RWPE2 (cell line): ENCODE measurements at regions not wholly inside any gene's neighbourhood (a gene's known extent, or its start where the extent isn't known, plus 50 kb on each side); places are given as distances from the start of the nearest gene placed in this dataset.

Experiments
- ATAC-seq: fragments of 200-7000 bp; cut with Tn5 transposase; 3 replicates; pipeline ENCODE4 v1.9.1; 2021; ENCODE audit warnings: low read depth
- DNase-seq: peaks from one replicate; pipeline ENCODE4 v3.0.0-alpha.2; 2020; ENCODE audit warnings: low spot score
- H3K27ac ChIP-seq: fragments of 450-650 bp; 2 replicates; pipeline ENCODE4 v1.5.1; 2017; ENCODE audit warnings: mild to moderate bottlenecking; ENCODE audit not compliant: poor library complexity, severe bottlenecking
- H3K27me3 ChIP-seq: fragments of 250-450 bp; sonication (Bioruptor Pico); 2 replicates; pipeline ENCODE4 v1.5.1; 2021; ENCODE audit warnings: mild to moderate bottlenecking, moderate library complexity; ENCODE audit not compliant: insufficient read depth, poor library complexity, severe bottlenecking
- H3K36me3 ChIP-seq: fragments of 250-450 bp; sonication (Bioruptor Pico); 2 replicates; pipeline ENCODE4 v1.5.1; 2020; ENCODE audit warnings: low read depth, mild to moderate bottlenecking, moderate library complexity
- H3K4me1 ChIP-seq: fragments of 250-450 bp; sonication (Bioruptor Pico); 2 replicates; pipeline ENCODE4 v1.5.1; 2021; ENCODE audit warnings: mild to moderate bottlenecking, moderate library complexity; ENCODE audit not compliant: insufficient read depth, poor library complexity, severe bottlenecking
- H3K4me3 ChIP-seq: fragments of 250-450 bp; sonication (Bioruptor Pico); 2 replicates; pipeline ENCODE4 v1.5.1; 2021; ENCODE audit warnings: mild to moderate bottlenecking, moderate library complexity; ENCODE audit not compliant: severe bottlenecking
- H3K9me3 ChIP-seq: fragments of 250-450 bp; sonication (Bioruptor Pico); 2 replicates; pipeline ENCODE4 v1.5.1; 2021; ENCODE audit warnings: mild to moderate bottlenecking, moderate library complexity; ENCODE audit not compliant: severe bottlenecking
- TF ChIP-seq, protein P1 (sequence below): fragments of 450-650 bp; IDR thresholded peaks from one replicate; pipeline ENCODE4 v1.5.1; 2017; ENCODE audit warnings: mild to moderate bottlenecking, moderate library complexity; ENCODE audit not compliant: poor library complexity, severe bottlenecking

DNA sequence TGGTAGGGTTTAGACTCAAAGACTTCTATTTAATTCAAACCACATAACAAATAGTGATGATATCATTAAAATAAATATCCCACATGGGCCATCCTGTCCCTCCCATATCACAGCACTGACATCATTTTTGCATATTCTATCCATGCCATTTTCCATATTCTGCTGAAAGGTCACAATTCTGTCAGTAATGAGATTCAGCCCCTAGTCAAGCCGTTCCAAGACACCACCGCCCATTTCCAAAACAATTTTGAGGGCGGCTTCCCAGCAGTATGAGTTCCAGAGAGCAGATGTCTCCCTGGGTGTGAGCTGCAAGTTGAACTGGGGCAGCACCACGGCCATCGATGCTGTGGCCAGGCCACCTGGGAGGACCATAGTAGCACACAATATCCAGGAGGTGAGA is 65.1 kb upstream of the PLEKHG1 start:
- Histone ChIP-seq H3K4me3 (no peak overlapping the region), H3K27me3 (no peaks in the 10 kb centered on the region), H3K4me1 (no peaks in the 10 kb centered on the region), H3K27ac (no peak overlapping the region), H3K9me3 (no peaks in the 10 kb centered on the region), H3K36me3 (no peaks in the 10 kb centered on the region)
- ATAC-seq (no peak), DNase-seq (no peak)
- TF ChIP-seq, protein P1, sequence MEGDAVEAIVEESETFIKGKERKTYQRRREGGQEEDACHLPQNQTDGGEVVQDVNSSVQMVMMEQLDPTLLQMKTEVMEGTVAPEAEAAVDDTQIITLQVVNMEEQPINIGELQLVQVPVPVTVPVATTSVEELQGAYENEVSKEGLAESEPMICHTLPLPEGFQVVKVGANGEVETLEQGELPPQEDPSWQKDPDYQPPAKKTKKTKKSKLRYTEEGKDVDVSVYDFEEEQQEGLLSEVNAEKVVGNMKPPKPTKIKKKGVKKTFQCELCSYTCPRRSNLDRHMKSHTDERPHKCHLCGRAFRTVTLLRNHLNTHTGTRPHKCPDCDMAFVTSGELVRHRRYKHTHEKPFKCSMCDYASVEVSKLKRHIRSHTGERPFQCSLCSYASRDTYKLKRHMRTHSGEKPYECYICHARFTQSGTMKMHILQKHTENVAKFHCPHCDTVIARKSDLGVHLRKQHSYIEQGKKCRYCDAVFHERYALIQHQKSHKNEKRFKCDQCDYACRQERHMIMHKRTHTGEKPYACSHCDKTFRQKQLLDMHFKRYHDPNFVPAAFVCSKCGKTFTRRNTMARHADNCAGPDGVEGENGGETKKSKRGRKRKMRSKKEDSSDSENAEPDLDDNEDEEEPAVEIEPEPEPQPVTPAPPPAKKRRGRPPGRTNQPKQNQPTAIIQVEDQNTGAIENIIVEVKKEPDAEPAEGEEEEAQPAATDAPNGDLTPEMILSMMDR = no peak

DNA sequence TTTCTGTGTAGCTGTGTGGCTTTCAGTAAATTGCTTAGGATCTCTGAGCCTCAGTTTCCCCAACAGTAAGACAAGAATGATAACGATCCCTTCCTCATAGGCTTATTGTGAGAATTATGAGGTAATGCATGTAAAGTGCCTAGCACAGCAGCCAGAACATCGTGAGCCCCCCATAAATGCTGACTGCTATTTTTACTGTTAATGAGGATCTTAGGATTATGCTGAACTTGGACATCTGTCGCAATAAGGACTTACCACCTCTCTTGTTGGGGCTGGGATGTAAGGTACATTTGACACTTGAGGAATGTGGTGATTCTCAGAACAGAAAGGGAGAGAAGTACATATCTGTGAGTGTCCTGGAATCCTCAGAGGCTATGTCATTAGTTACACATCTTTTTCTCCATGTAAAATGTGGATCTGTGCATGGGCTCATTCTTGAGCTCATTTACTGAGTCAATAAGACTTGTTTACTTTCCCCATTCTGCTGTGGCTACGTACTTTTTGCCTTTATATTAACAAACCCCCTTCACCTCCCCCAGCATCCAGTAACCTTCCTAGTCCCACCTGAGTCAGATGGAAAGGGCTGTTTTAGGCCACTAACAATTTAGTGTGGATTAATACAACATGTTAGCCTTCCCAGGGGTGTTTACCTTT is 64.4 kb upstream of the PLEKHG1 start:
- Histone ChIP-seq H3K27ac (no peak overlapping the region), H3K4me1 (no peaks in the 10 kb centered on the region), H3K27me3 (no peaks in the 10 kb centered on the region), H3K9me3 (no peaks in the 10 kb centered on the region), H3K36me3 (no peaks in the 10 kb centered on the region), H3K4me3 (no peak overlapping the region)
- ATAC-seq (no peak), DNase-seq (no peak)
- TF ChIP-seq, protein P1 = no peak

DNA sequence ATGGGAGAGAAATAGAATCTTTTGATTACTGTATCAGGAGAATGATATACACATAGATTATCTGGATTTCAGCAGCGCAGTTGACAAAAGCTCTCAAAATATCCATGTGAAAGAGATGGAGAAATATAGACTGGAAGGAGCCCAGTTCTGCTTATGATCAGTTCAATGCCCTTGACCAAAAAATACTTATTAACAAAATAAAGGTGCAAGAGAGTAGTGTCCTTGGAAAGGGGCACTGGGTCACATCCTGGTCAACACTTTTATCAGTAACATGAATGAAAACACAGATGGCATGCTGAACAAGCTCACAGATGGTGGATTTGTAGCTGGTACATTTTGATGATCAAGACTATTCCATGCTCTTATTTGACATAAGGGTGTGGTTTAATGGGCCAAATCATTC is 63.9 kb upstream of the PLEKHG1 start:
- Histone ChIP-seq H3K4me1 (no peaks in the 10 kb centered on the region), H3K4me3 (no peak overlapping the region), H3K36me3 (no peaks in the 10 kb centered on the region), H3K27me3 (no peaks in the 10 kb centered on the region), H3K9me3 (no peaks in the 10 kb centered on the region), H3K27ac (no peak overlapping the region)
- TF ChIP-seq, protein P1 = no peak
- no peak for DNase-seq
- ATAC-seq = no peak

DNA sequence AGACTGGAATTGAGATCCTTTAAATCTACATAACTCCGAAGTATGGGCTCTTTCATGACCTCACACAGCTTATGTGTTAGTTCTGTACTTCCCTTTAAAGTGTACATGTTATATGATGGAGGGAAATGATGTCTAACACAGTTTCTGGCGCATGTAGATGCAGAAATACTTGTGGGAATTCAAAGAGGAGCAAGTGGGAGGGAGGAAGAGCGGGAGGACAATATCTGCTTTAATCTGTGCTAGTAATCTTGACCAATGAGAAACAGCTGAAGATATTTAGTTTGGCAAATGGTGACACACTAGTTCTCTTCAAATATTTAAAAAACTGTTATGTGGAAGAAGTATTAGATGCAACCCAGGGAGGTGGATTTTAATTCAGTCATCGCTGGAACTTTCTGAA is 62.9 kb upstream of the PLEKHG1 start:
- ATAC-seq (no peak), DNase-seq (no peak)
- Histone ChIP-seq H3K36me3 (no peaks in the 10 kb centered on the region), H3K27ac (no peak overlapping the region), H3K9me3 (no peaks in the 10 kb centered on the region), H3K27me3 (no peaks in the 10 kb centered on the region), H3K4me3 (no peak overlapping the region), H3K4me1 (no peaks in the 10 kb centered on the region)
- TF ChIP-seq, protein P1 = no peak

DNA sequence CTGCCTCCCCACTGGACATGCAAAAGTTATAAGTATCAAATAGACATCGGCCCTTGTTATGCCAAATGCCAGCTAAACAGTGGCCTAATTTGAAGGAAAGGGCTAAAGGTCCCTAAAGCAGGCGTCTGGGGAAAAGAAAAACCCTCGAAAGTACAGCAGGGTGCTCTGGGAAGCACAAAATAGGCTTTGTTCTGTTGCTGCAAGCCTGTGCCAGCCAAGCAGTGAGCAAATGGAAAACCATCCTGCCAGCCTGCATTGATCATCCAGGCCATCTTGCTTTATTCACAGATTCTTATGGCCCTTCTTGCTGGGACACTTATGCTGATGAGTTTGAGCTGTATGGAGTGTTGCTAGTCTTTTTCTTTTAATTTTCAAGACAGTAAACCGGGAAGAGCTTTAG is 62.2 kb upstream of the PLEKHG1 start:
- no peaks in the 10 kb centered on the region for H3K4me1 ChIP-seq
- no peak for DNase-seq
- no peaks in the 10 kb centered on the region for H3K27me3 ChIP-seq
- H3K27ac ChIP-seq = no peak overlapping the region
- no peak for ATAC-seq
- no peaks in the 10 kb centered on the region for H3K36me3 ChIP-seq
- TF ChIP-seq, protein P1 = no peak
- no peaks in the 10 kb centered on the region for H3K9me3 ChIP-seq
- H3K4me3 ChIP-seq = no peak overlapping the region
